ENCODE measurements at regions not wholly inside any gene's neighbourhood (a gene's known extent, or its start where the extent isn't known, plus 50 kb on each side); places are given as distances from the start of the nearest gene placed in this dataset.

DNA sequence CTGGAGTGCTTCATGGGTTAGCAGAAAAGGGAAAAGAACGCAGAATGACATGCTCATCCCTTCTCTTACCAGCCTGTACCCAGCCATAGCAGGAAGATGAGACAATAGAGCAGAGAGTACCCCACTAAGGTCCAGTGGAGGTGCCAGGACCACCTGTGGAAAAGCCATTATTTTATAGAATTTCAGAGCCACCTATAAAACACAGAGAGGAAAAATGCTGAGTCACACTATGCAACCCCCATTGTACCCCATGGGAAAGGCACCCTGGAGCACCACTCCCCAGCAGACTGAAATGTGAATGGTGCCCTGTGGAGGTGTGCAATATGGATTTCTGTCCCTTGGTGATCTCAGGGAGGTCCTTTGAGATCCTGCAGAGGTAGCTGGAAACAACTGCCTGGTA is 97.2 kb downstream of the HES1 start:
- TF ChIP-seq CTCF (IDR thresholded peaks at IDR 0.05; ENCODE audit: low read depth, low read length) (no peak), EZH2phosphoT487 (IDR thresholded peaks at IDR 0.05; ENCODE audit: low read depth) (no peak)
